ENCODE measurements at regions not wholly inside any gene's neighbourhood (a gene's known extent, or its start where the extent isn't known, plus 50 kb on each side); places are given as distances from the start of the nearest gene placed in this dataset.
A peak's percentile ranks its signal among the peaks of the same experiment; 100 is the strongest.
"Not testable (repeated sequence)": the region's sequence is repeated elsewhere in the genome, so short reads cannot be mapped to it uniquely, and the experiment has no call there.

- DNase-seq, result no peak
Observed at GRCh38 chr10:86579883-86580520, 58.4 kb upstream of the WAPL start.

- DNase-seq, result no peak
Observed at GRCh38 chr10:86580521-86580891, 58.9 kb upstream of the WAPL start.

GRCh38 chr10:86583983-86584382 lies 62.4 kb upstream of the WAPL start:
- no peak for DNase-seq

GRCh38 chr10:86585037-86585929 lies 63.7 kb upstream of the WAPL start:
- DNase-seq, result peak; percentile 55

- DNase-seq, result no peak
Observed at GRCh38 chr10:86586516-86586915, 64.9 kb upstream of the WAPL start.

GRCh38 chr10:86588781-86589180 lies 65.6 kb upstream of the OPN4 start:
- not testable (repeated sequence) for DNase-seq

GRCh38 chr10:86591436-86591835 lies 62.9 kb upstream of the OPN4 start:
- no peak for DNase-seq

GRCh38 chr10:86592413-86592812 lies 61.9 kb upstream of the OPN4 start:
- no peak for DNase-seq

GRCh38 chr10:86594535-86594934 lies 59.8 kb upstream of the OPN4 start:
- no peak for DNase-seq

- no peak for DNase-seq
Observed at GRCh38 chr10:86595496-86595895, 58.9 kb upstream of the OPN4 start.

- no peak for DNase-seq
Observed at GRCh38 chr10:86596266-86596665, 58.1 kb upstream of the OPN4 start.

- DNase-seq, result no peak
Observed at GRCh38 chr10:86597306-86597705, 57.0 kb upstream of the OPN4 start.

- no peak for DNase-seq
Observed at GRCh38 chr10:86598151-86598550, 56.2 kb upstream of the OPN4 start.

- DNase-seq, result no peak
Observed at GRCh38 chr10:86599041-86599440, 55.3 kb upstream of the OPN4 start.

- no peak for DNase-seq
Observed at GRCh38 chr10:86599729-86600128, 54.6 kb upstream of the OPN4 start.

- no peak for DNase-seq
Observed at GRCh38 chr10:86600296-86600695, 54.1 kb upstream of the OPN4 start.

GRCh38 chr10:86601956-86602602 lies 52.3 kb upstream of the OPN4 start:
- no peak for DNase-seq

- no peak for DNase-seq
Observed at GRCh38 chr10:86603256-86603655, 51.1 kb upstream of the OPN4 start.
